PC-3 (cell line): ENCODE measurements at regions not wholly inside any gene's neighbourhood (a gene's known extent, or its start where the extent isn't known, plus 50 kb on each side); places are given as distances from the start of the nearest gene placed in this dataset.
"Not testable (repeated sequence)": the region's sequence is repeated elsewhere in the genome, so short reads cannot be mapped to it uniquely, and the experiment has no call there.

ENCODE experiments used
- CTCF ChIP-seq: fragments of 300-600 bp; sonication (generic); conservative IDR thresholded peaks from 2 replicates; pipeline ENCODE4 v1.5.1; 2017; ENCODE audit warnings: antibody characterized with exemption, low read depth, mild to moderate bottlenecking, low read length
- EZH2phosphoT487 ChIP-seq: fragments of 300-600 bp; sonication (generic); IDR thresholded peaks from 2 replicates; pipeline ENCODE4 v1.6.1; 2018; ENCODE audit warnings: mild to moderate bottlenecking, antibody characterized with exemption, low read length, borderline replicate concordance

GRCh38 chr2:110335415-110336049 is 123.2 kb upstream of the MTLN start:
- TF ChIP-seq CTCF, EZH2phosphoT487: not testable (repeated sequence)
